Gastrocnemius medialis (tissue), 4 donors: ENCODE measurements at regions not wholly inside any gene's neighbourhood (a gene's known extent, or its start where the extent isn't known, plus 50 kb on each side); places are given as distances from the start of the nearest gene placed in this dataset.

ENCODE experiments used
- ATAC-seq, 2 donors: fragments of 150-250 bp; one replicate each; pipeline ENCODE4 v1.9.1; 2016
- DNase-seq, 2 donors: peaks; one replicate each; pipeline ENCODE4 v3.0.0-alpha.2; 2019
- H3K27ac ChIP-seq, 4 donors: fragments of 200-600 bp; sonication (generic); 1 replicate in 1 of 4; 2 replicates in 3 of 4; pipeline ENCODE4 v1.5.1; 2016 to 2018; ENCODE audit warnings: mild to moderate bottlenecking in 2 of 4, moderate library complexity in 1 of 4
- H3K27me3 ChIP-seq, 3 donors: fragments of 200-600 bp; sonication (generic) in 2 of 3; 1 replicate in 1 of 3; 2 replicates in 2 of 3; pipeline versions ENCODE4 v1.5.1 to v1.6.0; 2016 to 2019; ENCODE audit warnings: mild to moderate bottlenecking in 1 of 3, moderate library complexity in 1 of 3
- H3K36me3 ChIP-seq, 2 donors: fragments of 200-600 bp; sonication (generic) in 1 of 2; one replicate each; pipeline ENCODE4 v1.5.1; 2017 to 2018
- H3K4me1 ChIP-seq, 2 donors: fragments of 200-600 bp; sonication (generic) in 1 of 2; one replicate each; pipeline ENCODE4 v1.5.1; 2016 to 2017; ENCODE audit warnings: mild to moderate bottlenecking in 2 of 2
- H3K4me3 ChIP-seq, 4 donors: fragments of 200-600 bp; sonication (generic) in 3 of 4; 1 replicate in 1 of 4; 2 replicates in 3 of 4; pipeline ENCODE4 v1.5.1; 2016 to 2019; ENCODE audit warnings: mild to moderate bottlenecking in 2 of 4
- H3K9me3 ChIP-seq, 3 donors: fragments of 200-600 bp; sonication (generic) in 2 of 3; 1 replicate in 1 of 3; 2 replicates in 2 of 3; pipeline ENCODE4 v1.5.1; 2016 to 2019
- POLR2A ChIP-seq, 2 donors: fragments of 450-650 bp; IDR thresholded peaks; one replicate each; pipeline ENCODE4 v1.6.1; 2017; ENCODE audit warnings: antibody characterized with exemption in 2 of 2, mild to moderate bottlenecking in 2 of 2, moderate library complexity in 2 of 2
- in situ Hi-C, 4 donors: fragments of 200-750 bp; cut with MboI; loops; one replicate each; pipeline versions ENCODE4 v1.15.0 to v1.8.0; 2017; ENCODE audit warnings: low sequenced_read_pairs in 4 of 4
- intact Hi-C: fragments of 100-400 bp; cut with DNase I; formaldehyde crosslinking; loops from one replicate; pipeline ENCODE4 v1.15.1; 2023; ENCODE audit warnings: low total_unique reads
- TF ChIP-seq, protein P1 (sequence below), 5 experiments: fragments of 450-650 bp in 3 of 5; fragments of 200-600 bp in 2 of 5; sonication (generic) in 2 of 5; IDR thresholded peaks in 4 of 5; conservative IDR thresholded peaks in 1 of 5; 1 replicate in 4 of 5; 2 replicates in 1 of 5; pipeline ENCODE4 v1.5.1; 2016 to 2019; ENCODE audit warnings: antibody characterized with exemption in 5 of 5, mild to moderate bottlenecking in 3 of 5, moderate library complexity in 3 of 5

DNA sequence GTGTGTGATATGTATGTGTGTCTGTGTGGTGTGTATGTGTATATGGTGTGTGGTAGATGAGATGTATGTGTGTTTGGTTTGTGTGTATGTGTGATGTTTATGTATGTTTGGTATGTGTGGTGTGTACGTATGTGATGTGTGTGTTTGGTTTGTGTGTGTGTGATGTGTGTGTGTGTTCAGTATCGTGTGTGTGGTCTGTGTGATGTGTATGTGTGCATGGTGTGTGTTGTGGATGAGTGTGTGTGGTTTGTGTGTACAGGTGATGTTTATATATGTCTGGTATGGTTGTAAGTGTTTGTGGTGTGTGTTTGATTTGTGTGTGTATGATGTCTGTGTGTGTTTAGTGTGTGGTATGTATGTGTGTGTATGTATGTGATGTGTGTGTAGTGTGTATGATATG, 199.4 kb downstream of the SUDS3 start:
- H3K9me3 ChIP-seq, result no peaks in the 10 kb centered on the region
- intact Hi-C loops, result no loop called here
- no peaks in the 10 kb centered on the region for H3K4me1 ChIP-seq
- H3K27me3 ChIP-seq, result no peaks in the 10 kb centered on the region
- no peak for ATAC-seq
- in situ Hi-C loops, result no loop called here
- DNase-seq, result no peak
- no peak overlapping the region for H3K4me3 ChIP-seq
- H3K36me3 ChIP-seq, result no peaks in the 10 kb centered on the region
- TF ChIP-seq, protein P1, sequence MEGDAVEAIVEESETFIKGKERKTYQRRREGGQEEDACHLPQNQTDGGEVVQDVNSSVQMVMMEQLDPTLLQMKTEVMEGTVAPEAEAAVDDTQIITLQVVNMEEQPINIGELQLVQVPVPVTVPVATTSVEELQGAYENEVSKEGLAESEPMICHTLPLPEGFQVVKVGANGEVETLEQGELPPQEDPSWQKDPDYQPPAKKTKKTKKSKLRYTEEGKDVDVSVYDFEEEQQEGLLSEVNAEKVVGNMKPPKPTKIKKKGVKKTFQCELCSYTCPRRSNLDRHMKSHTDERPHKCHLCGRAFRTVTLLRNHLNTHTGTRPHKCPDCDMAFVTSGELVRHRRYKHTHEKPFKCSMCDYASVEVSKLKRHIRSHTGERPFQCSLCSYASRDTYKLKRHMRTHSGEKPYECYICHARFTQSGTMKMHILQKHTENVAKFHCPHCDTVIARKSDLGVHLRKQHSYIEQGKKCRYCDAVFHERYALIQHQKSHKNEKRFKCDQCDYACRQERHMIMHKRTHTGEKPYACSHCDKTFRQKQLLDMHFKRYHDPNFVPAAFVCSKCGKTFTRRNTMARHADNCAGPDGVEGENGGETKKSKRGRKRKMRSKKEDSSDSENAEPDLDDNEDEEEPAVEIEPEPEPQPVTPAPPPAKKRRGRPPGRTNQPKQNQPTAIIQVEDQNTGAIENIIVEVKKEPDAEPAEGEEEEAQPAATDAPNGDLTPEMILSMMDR (IDR thresholded peaks at IDR 0.05 in 4 of 5, conservative IDR thresholded peaks at IDR 0.05 in 1 of 5), result no peak
- TF ChIP-seq POLR2A (IDR thresholded peaks at IDR 0.05), result no peak
- no peak overlapping the region for H3K27ac ChIP-seq

DNA sequence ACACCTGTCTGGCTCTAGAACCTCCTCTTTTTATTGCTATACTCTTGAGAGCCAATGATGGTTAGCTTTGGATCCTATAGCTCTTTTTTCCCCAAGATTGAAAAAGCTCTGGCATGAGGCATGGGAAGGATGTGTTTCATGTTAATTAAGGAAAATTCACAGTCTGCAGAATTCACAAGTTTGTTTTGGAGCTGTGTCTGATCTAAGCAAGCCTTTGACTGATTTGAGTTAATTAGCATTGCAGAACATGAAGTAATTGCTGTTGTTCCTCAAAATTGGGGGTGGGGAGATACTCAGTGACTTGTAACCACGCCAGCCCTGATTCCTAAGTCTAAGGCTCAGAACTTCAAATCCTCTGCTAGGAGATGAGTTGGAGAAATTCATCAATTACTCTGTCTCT, 205.0 kb downstream of the SUDS3 start:
- no peak for ATAC-seq
- intact Hi-C loops, result no loop called here
- TF ChIP-seq POLR2A (IDR thresholded peaks at IDR 0.05), result no peak
- TF ChIP-seq, protein P1 (IDR thresholded peaks at IDR 0.05 in 4 of 5, conservative IDR thresholded peaks at IDR 0.05 in 1 of 5), result no peak

DNA sequence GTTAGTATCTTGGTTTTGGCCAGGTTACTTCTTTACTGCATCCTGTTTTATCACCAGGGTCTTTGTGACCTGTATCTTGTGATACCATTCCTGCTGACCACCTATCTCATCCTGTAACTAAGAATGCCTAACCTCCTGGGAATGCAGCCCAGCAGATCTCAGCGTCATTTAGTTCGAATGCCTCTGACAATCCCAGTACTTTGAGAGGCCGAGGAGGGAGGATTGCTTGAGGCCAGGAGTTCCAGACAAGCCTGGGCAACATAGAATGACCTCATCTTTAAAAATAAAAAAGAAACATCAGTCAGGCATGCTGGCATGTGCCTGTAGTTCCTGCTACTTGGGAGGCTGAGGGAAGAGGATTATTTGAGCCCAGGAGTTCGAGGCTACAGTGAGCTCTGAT, 206.5 kb downstream of the SUDS3 start:
- DNase-seq, result no peak
- no peak overlapping the region for H3K27ac ChIP-seq
- H3K36me3 ChIP-seq, result no peaks in the 10 kb centered on the region
- intact Hi-C loops, result no loop called here
- H3K4me1 ChIP-seq, result no peaks in the 10 kb centered on the region
- H3K4me3 ChIP-seq, result no peak overlapping the region
- H3K9me3 ChIP-seq, result no peaks in the 10 kb centered on the region
- no peaks in the 10 kb centered on the region for H3K27me3 ChIP-seq
- in situ Hi-C loops, result no loop called here
- no peak for ATAC-seq
- TF ChIP-seq, protein P1 (IDR thresholded peaks at IDR 0.05 in 4 of 5, conservative IDR thresholded peaks at IDR 0.05 in 1 of 5), result no peak
- no peak for TF ChIP-seq POLR2A (IDR thresholded peaks at IDR 0.05)

More for the DNA sequence above, 205.0 kb downstream of the SUDS3 start:
- in situ Hi-C loops, result no loop called here
- no peak overlapping the region for H3K27ac ChIP-seq
- H3K36me3 ChIP-seq, result no peaks in the 10 kb centered on the region
- no peak for DNase-seq
- no peak overlapping the region for H3K4me3 ChIP-seq
- H3K9me3 ChIP-seq, result no peaks in the 10 kb centered on the region
- H3K27me3 ChIP-seq, result no peaks in the 10 kb centered on the region
- no peaks in the 10 kb centered on the region for H3K4me1 ChIP-seq

DNA sequence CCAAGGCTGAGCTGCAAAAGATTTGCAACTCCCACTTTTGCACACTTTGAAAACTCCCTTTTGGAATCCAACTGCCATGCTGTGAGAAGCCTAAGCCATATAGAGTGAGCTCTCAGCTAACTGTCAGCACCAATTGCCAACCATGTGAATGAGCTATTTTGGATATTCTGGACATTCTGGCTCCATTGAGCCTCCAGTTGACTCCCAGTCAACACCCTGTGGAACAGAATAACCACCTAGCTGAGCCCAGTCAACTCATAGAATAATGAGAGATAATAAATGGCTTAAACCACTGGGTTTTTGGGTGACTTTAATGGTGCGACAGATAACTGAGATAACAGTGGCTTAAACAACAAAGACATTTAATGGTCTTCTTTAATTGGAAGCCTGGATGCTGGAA, 210.1 kb downstream of the SUDS3 start:
- H3K36me3 ChIP-seq, result no peaks in the 10 kb centered on the region
- no peak overlapping the region for H3K27ac ChIP-seq
- no peaks in the 10 kb centered on the region for H3K27me3 ChIP-seq
- in situ Hi-C loops (no loop called here), intact Hi-C loops (no loop called here)
- no peaks in the 10 kb centered on the region for H3K4me1 ChIP-seq
- H3K9me3 ChIP-seq, result no peaks in the 10 kb centered on the region
- no peak overlapping the region for H3K4me3 ChIP-seq
- DNase-seq, result no peak
- no peak for TF ChIP-seq POLR2A (IDR thresholded peaks at IDR 0.05)
- TF ChIP-seq, protein P1 (IDR thresholded peaks at IDR 0.05 in 4 of 5, conservative IDR thresholded peaks at IDR 0.05 in 1 of 5), result no peak
- ATAC-seq, result no peak

DNA sequence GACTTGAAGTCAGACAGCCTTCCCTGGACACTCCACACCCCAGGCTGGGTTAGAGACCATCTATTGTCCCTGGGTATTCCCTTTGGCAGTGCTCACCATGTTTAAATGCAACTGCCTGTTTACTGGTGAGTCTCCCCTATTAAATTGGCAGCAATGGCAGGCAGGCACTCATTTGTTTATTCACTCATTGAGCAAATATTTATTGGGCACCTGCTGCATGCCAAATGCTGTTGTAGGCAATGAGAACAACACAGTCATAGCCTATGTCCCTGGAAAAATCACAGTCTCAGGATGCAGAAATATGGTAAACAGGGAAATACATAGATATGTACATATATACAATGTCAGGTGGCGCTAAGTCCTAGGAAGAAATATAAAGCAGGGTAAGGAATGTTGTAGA, 212.8 kb downstream of the SUDS3 start:
- Histone ChIP-seq H3K4me3 (no peak overlapping the region), H3K36me3 (no peaks in the 10 kb centered on the region), H3K9me3 (no peaks in the 10 kb centered on the region), H3K27me3 (no peaks in the 10 kb centered on the region), H3K27ac (no peak overlapping the region), H3K4me1 (no peaks in the 10 kb centered on the region)
- in situ Hi-C loops (no loop called here), intact Hi-C loops (no loop called here)
- no peak for DNase-seq
- TF ChIP-seq POLR2A (IDR thresholded peaks at IDR 0.05), result no peak
- TF ChIP-seq, protein P1 (IDR thresholded peaks at IDR 0.05 in 4 of 5, conservative IDR thresholded peaks at IDR 0.05 in 1 of 5), result no peak
- ATAC-seq, result no peak
